ENCODE measurements at regions not wholly inside any gene's neighbourhood (a gene's known extent, or its start where the extent isn't known, plus 50 kb on each side); places are given as distances from the start of the nearest gene placed in this dataset.

GRCh38 chr5:32933692-32934091, 222.6 kb downstream of the NPR3 start:
- ChIA-PET POLR2A (no interaction called here), CTCF (no interaction called here)
- intact Hi-C loops (cut with DNase I, micrococcal nuclease) = no loop called here
- no peaks in the 10 kb centered on the region for H3K9me3 Mint-ChIP-seq
- no peak for TF ChIP-seq CTCF (IDR thresholded peaks at IDR 0.05)
- DNase-seq = no peak
- H3K36me3 ChIP-seq (ENCODE audit: insufficient read depth, low read length) = no peaks in the 10 kb centered on the region
- H3K4me1 Mint-ChIP-seq (ENCODE audit: low read depth) = no peaks in the 10 kb centered on the region
- no peaks in the 10 kb centered on the region for H3K36me3 Mint-ChIP-seq (ENCODE audit: low read depth)
- peaks cover 0 to 11% of the 10 kb centered on the region in 2 experiments for H3K9me3 ChIP-seq (ENCODE audit: control insufficient read depth in 1 of 2, insufficient read depth in 1 of 2, low read length in 2 of 2)
- no peak for ATAC-seq (ENCODE audit: poor library complexity)
- H3K4me1 ChIP-seq (ENCODE audit: insufficient read depth, low read length) = no peaks in the 10 kb centered on the region
- H3K4me3 Mint-ChIP-seq = no peak overlapping the region
- no peak overlapping the region for H3K27ac ChIP-seq (ENCODE audit: low read depth in 1 of 2, low read length in 2 of 2)
- no peaks in the 10 kb centered on the region for H3K27me3 ChIP-seq (ENCODE audit: control insufficient read depth in 1 of 2, insufficient read depth in 2 of 2, low read length in 2 of 2)
- no peak overlapping the region for H3K27ac Mint-ChIP-seq
- no peak overlapping the region for H3K4me3 ChIP-seq (ENCODE audit: low read length)
- H3K27me3 Mint-ChIP-seq = peaks cover 4% of the 10 kb centered on the region

GRCh38 chr5:32934529-32934928, 223.4 kb downstream of the NPR3 start:
- no peaks in the 10 kb centered on the region for H3K27me3 ChIP-seq (ENCODE audit: control insufficient read depth in 1 of 2, insufficient read depth in 2 of 2, low read length in 2 of 2)
- H3K27ac ChIP-seq (ENCODE audit: low read depth in 1 of 2, low read length in 2 of 2) = no peak overlapping the region
- no peaks in the 10 kb centered on the region for H3K4me1 ChIP-seq (ENCODE audit: insufficient read depth, low read length)
- no peak for DNase-seq
- Mint-ChIP-seq H3K4me1 (ENCODE audit: low read depth) (no peaks in the 10 kb centered on the region), H3K9me3 (no peaks in the 10 kb centered on the region), H3K27ac (no peak overlapping the region), H3K36me3 (ENCODE audit: low read depth) (no peaks in the 10 kb centered on the region), H3K27me3 (peaks cover 4% of the 10 kb centered on the region), H3K4me3 (no peak overlapping the region)
- no peak for TF ChIP-seq CTCF (IDR thresholded peaks at IDR 0.05)
- peaks cover 0 to 11% of the 10 kb centered on the region in 2 experiments for H3K9me3 ChIP-seq (ENCODE audit: control insufficient read depth in 1 of 2, insufficient read depth in 1 of 2, low read length in 2 of 2)
- CTCF ChIA-PET = no interaction called here
- POLR2A ChIA-PET = no interaction called here
- H3K4me3 ChIP-seq (ENCODE audit: low read length) = no peak overlapping the region
- no peaks in the 10 kb centered on the region for H3K36me3 ChIP-seq (ENCODE audit: insufficient read depth, low read length)
- no peak for ATAC-seq (ENCODE audit: poor library complexity)
- intact Hi-C loops (cut with DNase I, micrococcal nuclease) = no loop called here

- peaks cover 4% of the 10 kb centered on the region for H3K27me3 Mint-ChIP-seq
- intact Hi-C loops (cut with DNase I, micrococcal nuclease) = no loop called here
- H3K36me3 Mint-ChIP-seq (ENCODE audit: low read depth) = no peaks in the 10 kb centered on the region
These were observed 224.2 kb downstream of the NPR3 start for GRCh38 chr5:32935283-32935682.

More at GRCh38 chr5:32935283-32935682, 224.2 kb downstream of the NPR3 start:
- no peak for DNase-seq
- Mint-ChIP-seq H3K27ac (no peak overlapping the region), H3K4me1 (ENCODE audit: low read depth) (no peaks in the 10 kb centered on the region), H3K9me3 (no peaks in the 10 kb centered on the region), H3K4me3 (no peak overlapping the region)
- H3K4me3 ChIP-seq (ENCODE audit: low read length) = no peak overlapping the region
- CTCF ChIA-PET = no interaction called here
- POLR2A ChIA-PET = no interaction called here
- H3K36me3 ChIP-seq (ENCODE audit: insufficient read depth, low read length) = no peaks in the 10 kb centered on the region
- H3K27ac ChIP-seq (ENCODE audit: low read depth in 1 of 2, low read length in 2 of 2) = no peak overlapping the region
- H3K4me1 ChIP-seq (ENCODE audit: insufficient read depth, low read length) = no peaks in the 10 kb centered on the region
- no peak for ATAC-seq (ENCODE audit: poor library complexity)
- no peaks in the 10 kb centered on the region for H3K27me3 ChIP-seq (ENCODE audit: control insufficient read depth in 1 of 2, insufficient read depth in 2 of 2, low read length in 2 of 2)
- peaks cover 0 to 11% of the 10 kb centered on the region in 2 experiments for H3K9me3 ChIP-seq (ENCODE audit: control insufficient read depth in 1 of 2, insufficient read depth in 1 of 2, low read length in 2 of 2)
- no peak for TF ChIP-seq CTCF (IDR thresholded peaks at IDR 0.05)
